ENCODE measurements at regions not wholly inside any gene's neighbourhood (a gene's known extent, or its start where the extent isn't known, plus 50 kb on each side); places are given as distances from the start of the nearest gene placed in this dataset.
"Not testable (repeated sequence)": the region's sequence is repeated elsewhere in the genome, so short reads cannot be mapped to it uniquely, and the experiment has no call there.

GRCh38 chr4:174047363-174047762 lies 236.1 kb downstream of the FBXO8 start:
- H3K9me3 ChIP-seq (ENCODE audit: low read length): no peaks in the 10 kb centered on the region
- no peak overlapping the region for H2AFZ ChIP-seq (ENCODE audit: low read depth, low read length)
- no peaks in the 10 kb centered on the region for H3K36me3 ChIP-seq (ENCODE audit: insufficient read depth, low read length)
- H3K4me3 ChIP-seq (ENCODE audit: low read length): no peak overlapping the region
- no peaks in the 10 kb centered on the region for H3K4me1 ChIP-seq (ENCODE audit: insufficient read depth, low read length)
- H3K27me3 ChIP-seq (ENCODE audit: insufficient read depth, low read length): no peaks in the 10 kb centered on the region

DNA sequence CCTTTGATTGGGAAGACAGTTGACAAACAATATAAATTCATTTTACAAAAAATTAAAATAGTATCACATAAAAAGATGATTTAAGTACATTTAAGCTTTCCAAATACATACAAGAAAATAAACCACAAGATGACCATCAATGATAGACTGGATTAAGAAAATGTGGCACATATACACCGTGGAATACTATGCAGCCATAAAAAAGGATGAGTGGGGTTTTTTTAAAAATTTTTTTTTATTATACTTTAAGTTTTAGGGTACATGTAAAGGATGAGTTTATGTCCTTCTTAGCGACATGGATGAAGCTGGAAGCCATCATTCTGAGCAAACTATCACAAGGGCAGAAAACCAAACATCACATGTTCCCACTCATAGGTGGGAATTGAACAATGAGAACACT lies 237.6 kb downstream of the FBXO8 start:
- not testable (repeated sequence) for H3K4me3 ChIP-seq (ENCODE audit: low read length); H3K36me3 ChIP-seq (ENCODE audit: insufficient read depth, low read length); H3K9me3 ChIP-seq (ENCODE audit: low read length); H3K4me1 ChIP-seq (ENCODE audit: insufficient read depth, low read length); H2AFZ ChIP-seq (ENCODE audit: low read depth, low read length); H3K27me3 ChIP-seq (ENCODE audit: insufficient read depth, low read length)

- Histone ChIP-seq H3K36me3 (ENCODE audit: insufficient read depth, low read length) (no peaks in the 10 kb centered on the region), H3K4me1 (ENCODE audit: insufficient read depth, low read length) (no peaks in the 10 kb centered on the region), H3K27me3 (ENCODE audit: insufficient read depth, low read length) (peaks cover 2% of the 10 kb centered on the region), H3K4me3 (ENCODE audit: low read length) (no peak overlapping the region), H3K9me3 (ENCODE audit: low read length) (no peaks in the 10 kb centered on the region), H2AFZ (ENCODE audit: low read depth, low read length) (no peak overlapping the region)
Measured at GRCh38 chr4:174045381-174045780, 238.1 kb downstream of the FBXO8 start.

GRCh38 chr4:174041555-174042105 lies 241.8 kb downstream of the FBXO8 start:
- peaks cover 2% of the 10 kb centered on the region for H3K27me3 ChIP-seq (ENCODE audit: insufficient read depth, low read length)

DNA sequence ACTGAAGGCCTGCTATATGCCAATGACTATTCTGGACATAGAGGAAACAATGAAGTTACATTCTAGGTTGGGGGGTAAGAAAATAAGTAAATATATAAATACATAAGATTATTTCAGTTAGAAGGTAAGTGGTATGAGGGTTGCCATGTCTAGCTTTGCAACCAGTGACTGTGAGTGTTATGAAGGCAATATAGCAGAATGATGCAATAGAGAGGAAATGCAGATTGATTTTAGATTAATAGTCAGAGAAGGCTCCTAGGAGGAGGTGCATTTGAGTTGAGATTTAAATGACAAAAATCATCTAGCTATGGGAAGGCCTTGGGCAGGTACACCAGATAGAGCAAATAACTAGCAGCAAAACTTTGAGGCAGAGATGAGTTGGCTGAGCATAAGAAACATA lies 243.2 kb downstream of the FBXO8 start:
- no peak overlapping the region for H3K4me3 ChIP-seq (ENCODE audit: low read length)
- no peaks in the 10 kb centered on the region for H3K9me3 ChIP-seq (ENCODE audit: low read length)
- no peaks in the 10 kb centered on the region for H3K36me3 ChIP-seq (ENCODE audit: insufficient read depth, low read length)
- H3K27me3 ChIP-seq (ENCODE audit: insufficient read depth, low read length): peaks cover 2% of the 10 kb centered on the region
- H3K4me1 ChIP-seq (ENCODE audit: insufficient read depth, low read length): no peaks in the 10 kb centered on the region
- H2AFZ ChIP-seq (ENCODE audit: low read depth, low read length): no peak overlapping the region

More at GRCh38 chr4:174041555-174042105, 241.8 kb downstream of the FBXO8 start:
- Histone ChIP-seq H2AFZ (ENCODE audit: low read depth, low read length) (no peak overlapping the region), H3K4me1 (ENCODE audit: insufficient read depth, low read length) (no peaks in the 10 kb centered on the region), H3K9me3 (ENCODE audit: low read length) (no peaks in the 10 kb centered on the region), H3K36me3 (ENCODE audit: insufficient read depth, low read length) (no peaks in the 10 kb centered on the region), H3K4me3 (ENCODE audit: low read length) (no peak overlapping the region)

DNA sequence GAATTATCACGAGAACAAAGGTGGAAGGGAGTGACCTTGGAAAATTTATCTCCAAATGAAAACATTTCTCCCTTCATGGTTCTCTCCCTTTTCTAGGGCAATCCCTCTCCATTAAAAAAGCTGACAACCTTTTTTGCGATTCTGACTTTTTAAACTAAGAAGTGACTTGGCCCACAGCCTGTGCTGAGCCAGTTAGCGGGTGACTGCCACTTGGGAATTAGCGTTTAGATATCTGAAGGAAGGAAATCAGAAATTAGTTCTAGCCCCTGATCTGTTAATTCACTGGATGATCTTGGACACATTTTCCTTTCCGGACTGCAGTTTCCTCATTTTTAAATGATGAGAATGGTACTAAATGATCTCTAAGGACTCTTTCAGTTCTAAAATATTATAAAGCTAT lies 245.0 kb downstream of the FBXO8 start:
- Histone ChIP-seq H3K9me3 (ENCODE audit: low read length) (no peaks in the 10 kb centered on the region), H3K36me3 (ENCODE audit: insufficient read depth, low read length) (no peaks in the 10 kb centered on the region), H3K4me3 (ENCODE audit: low read length) (no peak overlapping the region), H3K27me3 (ENCODE audit: insufficient read depth, low read length) (peaks cover 2% of the 10 kb centered on the region), H3K4me1 (ENCODE audit: insufficient read depth, low read length) (no peaks in the 10 kb centered on the region), H2AFZ (ENCODE audit: low read depth, low read length) (no peak overlapping the region)

DNA sequence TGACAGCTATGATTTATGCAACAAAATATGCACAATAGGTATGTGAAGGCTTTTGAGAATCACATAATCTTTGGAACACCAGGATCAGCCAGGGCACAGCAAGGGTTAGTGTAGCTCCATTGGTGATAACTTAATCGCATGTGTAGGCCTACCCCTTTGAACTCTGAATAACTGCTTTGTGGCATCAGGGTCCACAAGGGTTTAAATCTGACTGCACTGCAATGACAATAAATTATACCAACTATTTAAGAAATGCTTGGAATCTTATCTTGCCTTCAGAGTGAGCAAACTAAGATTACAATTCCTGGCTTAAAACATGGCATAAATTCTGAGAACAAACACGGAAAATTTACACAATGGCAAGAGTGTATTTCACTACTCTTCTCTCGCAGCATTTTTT lies 245.8 kb downstream of the FBXO8 start:
- H3K9me3 ChIP-seq (ENCODE audit: low read length): no peaks in the 10 kb centered on the region
- no peaks in the 10 kb centered on the region for H3K4me1 ChIP-seq (ENCODE audit: insufficient read depth, low read length)
- no peak overlapping the region for H3K4me3 ChIP-seq (ENCODE audit: low read length)
- H3K27me3 ChIP-seq (ENCODE audit: insufficient read depth, low read length): peaks cover 2% of the 10 kb centered on the region
- no peak overlapping the region for H2AFZ ChIP-seq (ENCODE audit: low read depth, low read length)
- H3K36me3 ChIP-seq (ENCODE audit: insufficient read depth, low read length): no peaks in the 10 kb centered on the region

GRCh38 chr4:174037049-174037448 lies 246.4 kb downstream of the FBXO8 start:
- Histone ChIP-seq H2AFZ (ENCODE audit: low read depth, low read length) (no peak overlapping the region), H3K9me3 (ENCODE audit: low read length) (no peaks in the 10 kb centered on the region), H3K4me3 (ENCODE audit: low read length) (no peak overlapping the region), H3K27me3 (ENCODE audit: insufficient read depth, low read length) (peaks cover under 1% of the 10 kb centered on the region), H3K36me3 (ENCODE audit: insufficient read depth, low read length) (no peaks in the 10 kb centered on the region), H3K4me1 (ENCODE audit: insufficient read depth, low read length) (no peaks in the 10 kb centered on the region)

GRCh38 chr4:174036576-174036975 lies 246.9 kb downstream of the FBXO8 start:
- H3K9me3 ChIP-seq (ENCODE audit: low read length): no peaks in the 10 kb centered on the region

DNA sequence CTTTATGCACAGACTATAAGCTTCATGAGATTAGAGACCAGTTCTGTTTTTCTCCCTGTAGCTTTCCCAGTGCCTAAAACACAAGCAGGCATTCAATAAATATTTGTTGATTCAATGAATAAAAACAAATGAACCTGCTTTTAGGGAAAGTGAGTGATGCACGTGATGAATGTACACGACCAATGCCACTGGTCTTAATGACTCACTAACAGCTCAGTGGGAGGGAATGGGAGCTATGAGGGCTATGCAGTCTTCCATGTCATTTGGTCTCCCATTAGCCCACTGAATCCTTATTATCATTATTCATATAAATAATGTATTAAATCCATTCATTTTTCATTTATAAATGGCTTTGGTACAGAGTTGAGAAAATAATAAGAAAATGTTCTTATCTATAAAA lies 247.4 kb downstream of the FBXO8 start:
- Histone ChIP-seq H3K27me3 (ENCODE audit: insufficient read depth, low read length) (no peaks in the 10 kb centered on the region), H3K4me3 (ENCODE audit: low read length) (no peak overlapping the region), H3K9me3 (ENCODE audit: low read length) (no peaks in the 10 kb centered on the region), H3K4me1 (ENCODE audit: insufficient read depth, low read length) (no peaks in the 10 kb centered on the region), H3K36me3 (ENCODE audit: insufficient read depth, low read length) (no peaks in the 10 kb centered on the region), H2AFZ (ENCODE audit: low read depth, low read length) (no peak overlapping the region)

More at GRCh38 chr4:174036576-174036975, 246.9 kb downstream of the FBXO8 start:
- Histone ChIP-seq H3K36me3 (ENCODE audit: insufficient read depth, low read length) (no peaks in the 10 kb centered on the region), H3K4me3 (ENCODE audit: low read length) (no peak overlapping the region), H3K27me3 (ENCODE audit: insufficient read depth, low read length) (no peaks in the 10 kb centered on the region), H2AFZ (ENCODE audit: low read depth, low read length) (no peak overlapping the region), H3K4me1 (ENCODE audit: insufficient read depth, low read length) (no peaks in the 10 kb centered on the region)

DNA sequence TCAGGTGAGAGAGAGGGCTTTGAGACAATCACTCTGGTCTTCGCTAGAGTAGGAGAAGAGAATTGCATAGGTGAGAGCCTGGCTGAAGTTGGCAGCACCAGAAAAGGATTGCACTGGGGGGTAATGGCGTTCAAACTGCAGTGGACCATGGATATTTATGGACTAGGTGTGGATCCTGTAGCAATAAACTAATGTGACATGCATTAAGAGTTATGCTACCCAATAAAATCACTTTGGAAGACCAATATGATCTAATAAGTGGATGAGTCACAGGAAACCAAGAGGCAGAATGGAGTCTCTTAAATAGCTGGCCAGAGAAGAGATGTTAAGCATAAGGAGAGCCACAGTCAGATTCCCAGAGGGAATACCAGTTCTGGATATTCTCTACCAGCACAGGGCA lies 259.8 kb downstream of the FBXO8 start:
- Histone ChIP-seq H3K4me1 (ENCODE audit: insufficient read depth, low read length) (no peaks in the 10 kb centered on the region), H3K9me3 (ENCODE audit: low read length) (no peaks in the 10 kb centered on the region), H3K4me3 (ENCODE audit: low read length) (no peak overlapping the region), H3K27me3 (ENCODE audit: insufficient read depth, low read length) (no peaks in the 10 kb centered on the region), H2AFZ (ENCODE audit: low read depth, low read length) (no peak overlapping the region), H3K36me3 (ENCODE audit: insufficient read depth, low read length) (no peaks in the 10 kb centered on the region)

DNA sequence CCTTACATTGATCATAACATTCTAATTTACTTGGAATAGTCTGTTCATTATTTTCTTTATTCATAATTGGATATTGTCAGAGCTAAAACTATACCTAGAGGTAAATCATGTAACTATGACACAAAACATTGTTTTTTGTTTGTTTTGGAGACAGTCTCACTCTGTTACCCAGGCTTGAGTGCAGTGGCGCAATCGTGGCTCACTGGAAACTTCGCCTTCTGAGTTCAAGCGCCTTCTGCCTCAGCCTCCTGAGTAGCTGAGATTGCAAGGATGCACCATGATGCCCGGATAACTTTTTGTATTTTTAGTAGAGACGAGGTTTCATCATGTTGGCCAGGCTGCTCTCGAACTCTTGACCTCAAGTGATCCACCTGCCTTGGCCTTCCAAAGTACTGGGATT lies 265.2 kb downstream of the FBXO8 start:
- no peak overlapping the region for H3K4me3 ChIP-seq (ENCODE audit: low read length)
- no peak overlapping the region for H2AFZ ChIP-seq (ENCODE audit: low read depth, low read length)
- no peaks in the 10 kb centered on the region for H3K4me1 ChIP-seq (ENCODE audit: insufficient read depth, low read length)
- no peaks in the 10 kb centered on the region for H3K36me3 ChIP-seq (ENCODE audit: insufficient read depth, low read length)
- no peaks in the 10 kb centered on the region for H3K9me3 ChIP-seq (ENCODE audit: low read length)
- H3K27me3 ChIP-seq (ENCODE audit: insufficient read depth, low read length): no peaks in the 10 kb centered on the region

DNA sequence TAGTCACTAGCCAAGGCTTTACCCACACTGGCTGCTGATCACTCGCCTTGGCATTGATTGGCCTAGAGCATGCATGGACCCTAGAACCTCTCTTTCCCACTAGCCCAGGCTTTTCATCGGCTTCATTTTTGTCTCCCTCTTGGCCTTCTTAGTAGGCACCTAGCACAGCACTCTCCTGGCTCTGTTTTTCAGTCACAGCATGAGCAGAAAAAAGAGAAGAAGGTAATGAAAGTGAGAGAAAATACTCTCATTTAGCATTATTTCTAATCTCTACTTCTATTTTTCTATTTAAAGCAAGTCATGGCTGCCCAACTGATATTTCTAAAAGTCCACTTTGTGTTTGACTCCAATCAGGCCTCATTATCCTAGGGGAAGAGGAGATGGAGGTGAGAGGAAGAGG lies 267.2 kb downstream of the FBXO8 start:
- no peak overlapping the region for H3K4me3 ChIP-seq (ENCODE audit: low read length)
- no peak overlapping the region for H2AFZ ChIP-seq (ENCODE audit: low read depth, low read length)
- no peaks in the 10 kb centered on the region for H3K36me3 ChIP-seq (ENCODE audit: insufficient read depth, low read length)
- no peaks in the 10 kb centered on the region for H3K27me3 ChIP-seq (ENCODE audit: insufficient read depth, low read length)
- H3K4me1 ChIP-seq (ENCODE audit: insufficient read depth, low read length): no peaks in the 10 kb centered on the region
- no peaks in the 10 kb centered on the region for H3K9me3 ChIP-seq (ENCODE audit: low read length)

GRCh38 chr4:174012886-174013259 lies 270.6 kb downstream of the FBXO8 start:
- H3K27me3 ChIP-seq (ENCODE audit: insufficient read depth, low read length): no peaks in the 10 kb centered on the region
- H3K9me3 ChIP-seq (ENCODE audit: low read length): no peaks in the 10 kb centered on the region
- H2AFZ ChIP-seq (ENCODE audit: low read depth, low read length): no peak overlapping the region
- H3K4me3 ChIP-seq (ENCODE audit: low read length): no peak overlapping the region
- H3K4me1 ChIP-seq (ENCODE audit: insufficient read depth, low read length): no peaks in the 10 kb centered on the region
- H3K36me3 ChIP-seq (ENCODE audit: insufficient read depth, low read length): no peaks in the 10 kb centered on the region
